Activated CD4-positive, alpha-beta memory T cell treated with anti-CD3 and anti-CD28 coated beads for 36 hours (primary cell): ENCODE measurements at regions not wholly inside any gene's neighbourhood (a gene's known extent, or its start where the extent isn't known, plus 50 kb on each side); places are given as distances from the start of the nearest gene placed in this dataset.
"Not testable (repeated sequence)": the region's sequence is repeated elsewhere in the genome, so short reads cannot be mapped to it uniquely, and the experiment has no call there.

Experiments used
- CTCF ChIA-PET: fragments of 350-600 bp; sonication (Branson Sonifier 250); formaldehyde crosslinking; loops from one replicate; lab custom pipeline; 2021; ENCODE audit warnings: antibody characterized with exemption, inconsistent platforms; lab: Charles Lee
- POLR2A ChIA-PET: fragments of 350-600 bp; sonication (Branson Sonifier 250); formaldehyde crosslinking; loops from one replicate; lab custom pipeline; 2021; ENCODE audit warnings: antibody characterized with exemption; lab: Charles Lee
- DNase-seq: peaks from one replicate; pipeline ENCODE4 v3.0.0-alpha.2; 2020
- H3K27ac Mint-ChIP-seq: one replicate; pipeline ENCODE4 v1.8.0; 2021; ENCODE audit warnings: mixed read lengths
- H3K27me3 Mint-ChIP-seq: one replicate; pipeline ENCODE4 v1.8.0; 2021; ENCODE audit warnings: mixed read lengths
- H3K36me3 Mint-ChIP-seq: one replicate; pipeline ENCODE4 v1.8.0; 2021; ENCODE audit warnings: mixed read lengths
- H3K4me1 Mint-ChIP-seq: one replicate; pipeline ENCODE4 v1.8.0; 2021; ENCODE audit warnings: low read depth, mixed read lengths
- H3K4me3 Mint-ChIP-seq: one replicate; pipeline ENCODE4 v1.8.0; 2021; ENCODE audit warnings: mild to moderate bottlenecking, mixed read lengths
- H3K9me3 Mint-ChIP-seq: one replicate; pipeline ENCODE4 v1.8.0; 2021; ENCODE audit warnings: mixed read lengths
- intact Hi-C: fragments of 100-400 bp; cut with micrococcal nuclease; formaldehyde crosslinking; loops from one replicate; pipeline ENCODE4 v1.15.1; 2023

DNA sequence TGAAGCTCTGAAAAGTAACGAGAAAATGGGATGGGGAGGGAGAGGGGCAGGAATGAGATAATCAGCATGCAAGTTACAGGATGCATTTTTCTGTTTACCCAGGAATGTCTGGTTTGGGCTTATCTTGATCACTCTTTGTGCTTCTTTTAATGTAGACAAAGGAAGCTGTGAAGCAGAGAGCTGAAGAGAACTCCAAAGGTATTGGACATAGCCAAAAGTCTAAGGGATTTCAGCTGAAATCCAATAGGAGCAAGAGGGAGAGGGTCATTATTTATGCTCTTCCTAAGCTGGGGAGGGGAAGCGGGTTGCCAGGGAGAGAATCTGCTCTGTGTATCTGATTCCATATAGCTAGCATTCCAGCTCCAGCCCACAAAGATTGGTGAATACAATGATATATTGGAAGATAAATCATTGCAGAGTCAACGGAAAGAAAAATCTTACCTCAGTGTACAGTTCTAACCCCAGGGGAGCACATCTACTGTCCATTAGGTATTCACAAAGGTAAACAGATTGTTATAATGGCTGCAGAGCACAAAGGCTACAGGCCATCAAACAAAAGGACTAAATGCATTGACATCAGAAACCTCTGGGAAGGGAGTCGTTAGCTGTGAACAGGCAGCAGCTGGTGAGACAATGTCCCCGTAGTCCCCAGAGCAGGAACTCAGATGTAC, 61.0 kb upstream of the PELI2 start:
- H3K9me3 Mint-ChIP-seq, result no peaks in the 10 kb centered on the region
- POLR2A ChIA-PET, result no interaction called here
- H3K36me3 Mint-ChIP-seq, result no peaks in the 10 kb centered on the region
- H3K27me3 Mint-ChIP-seq, result peaks cover 5% of the 10 kb centered on the region
- H3K27ac Mint-ChIP-seq, result no peak overlapping the region
- DNase-seq, result no peak
- intact Hi-C loops, result no loop called here
- H3K4me1 Mint-ChIP-seq, result no peaks in the 10 kb centered on the region
- CTCF ChIA-PET, result no interaction called here
- H3K4me3 Mint-ChIP-seq, result no peak overlapping the region

DNA sequence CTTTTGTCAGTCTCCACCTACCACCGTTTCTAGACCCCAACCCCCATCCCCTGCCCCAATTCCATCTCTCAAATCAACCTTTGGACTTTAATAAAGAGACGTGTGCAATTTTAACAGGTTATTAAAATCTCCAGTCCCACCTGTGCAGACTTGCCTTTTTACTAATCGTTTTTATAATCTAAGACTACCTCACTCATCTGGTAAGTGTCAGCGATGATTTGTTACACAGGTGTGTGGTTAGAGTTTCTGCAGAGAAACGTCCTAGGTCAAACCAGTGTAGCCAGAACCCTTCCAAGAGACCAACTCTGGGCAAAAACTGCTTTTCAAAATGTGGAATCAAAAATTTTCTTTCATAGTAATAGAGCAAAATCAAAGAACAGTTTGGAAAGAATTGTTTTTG, 60.4 kb upstream of the PELI2 start:
- Mint-ChIP-seq H3K4me3 (no peak overlapping the region), H3K4me1 (no peaks in the 10 kb centered on the region), H3K36me3 (no peaks in the 10 kb centered on the region), H3K27me3 (peaks cover 5% of the 10 kb centered on the region), H3K9me3 (no peaks in the 10 kb centered on the region), H3K27ac (no peak overlapping the region)
- intact Hi-C loops, result no loop called here
- no peak for DNase-seq
- ChIA-PET POLR2A (no interaction called here), CTCF (no interaction called here)

- Mint-ChIP-seq H3K27ac (no peak overlapping the region), H3K9me3 (no peaks in the 10 kb centered on the region), H3K4me3 (no peak overlapping the region), H3K36me3 (no peaks in the 10 kb centered on the region), H3K27me3 (peaks cover 5% of the 10 kb centered on the region), H3K4me1 (no peaks in the 10 kb centered on the region)
- no peak for DNase-seq
- ChIA-PET POLR2A (no interaction called here), CTCF (interaction anchor here (1.3 kb wide), 1 partner anchor 57 kb away, joined by 3 read pairs; no protein-coding TSS in a partner anchor)
- intact Hi-C loops, result no loop called here
Observed at GRCh38 chr14:56059054-56059453, 59.2 kb upstream of the PELI2 start.

GRCh38 chr14:56061051-56061450, 57.2 kb upstream of the PELI2 start:
- DNase-seq, result no peak
- no peak overlapping the region for H3K27ac Mint-ChIP-seq
- POLR2A ChIA-PET, result no interaction called here
- CTCF ChIA-PET, result no interaction called here
- intact Hi-C loops, result no loop called here
- H3K4me1 Mint-ChIP-seq, result peaks cover 2% of the 10 kb centered on the region
- no peak overlapping the region for H3K4me3 Mint-ChIP-seq
- H3K27me3 Mint-ChIP-seq, result peaks cover 5% of the 10 kb centered on the region
- H3K36me3 Mint-ChIP-seq, result no peaks in the 10 kb centered on the region
- no peaks in the 10 kb centered on the region for H3K9me3 Mint-ChIP-seq

DNA sequence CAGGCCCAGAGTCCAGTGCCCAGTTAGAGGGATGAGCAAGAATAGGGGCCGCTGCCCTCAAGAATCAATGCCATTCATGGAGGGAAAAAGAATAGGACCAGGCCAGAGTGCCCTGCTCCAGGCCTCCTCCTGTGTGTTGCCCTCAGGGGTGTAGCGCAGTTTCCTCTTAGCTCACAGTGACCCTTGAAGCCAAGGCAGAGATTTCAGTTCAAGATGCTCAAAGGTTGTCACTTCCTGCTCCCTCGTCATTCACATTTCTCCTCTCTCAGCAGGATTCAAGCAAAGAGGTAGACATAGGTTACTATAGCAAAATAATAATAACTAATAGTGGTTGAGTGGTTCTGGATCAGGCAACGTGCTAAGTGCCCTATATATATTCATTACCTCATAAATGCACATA, 55.1 kb upstream of the PELI2 start:
- Mint-ChIP-seq H3K36me3 (no peaks in the 10 kb centered on the region), H3K9me3 (no peaks in the 10 kb centered on the region), H3K27me3 (peaks cover 5% of the 10 kb centered on the region), H3K4me1 (peaks cover 2% of the 10 kb centered on the region), H3K4me3 (no peak overlapping the region), H3K27ac (no peak overlapping the region)
- intact Hi-C loops, result no loop called here
- POLR2A ChIA-PET, result no interaction called here
- no peak for DNase-seq
- CTCF ChIA-PET, result no interaction called here

- no peak overlapping the region for H3K27ac Mint-ChIP-seq
- no peak overlapping the region for H3K4me3 Mint-ChIP-seq
- no peaks in the 10 kb centered on the region for H3K36me3 Mint-ChIP-seq
- DNase-seq, result no peak
- no peaks in the 10 kb centered on the region for H3K9me3 Mint-ChIP-seq
- POLR2A ChIA-PET, result no interaction called here
- CTCF ChIA-PET, result no interaction called here
- H3K4me1 Mint-ChIP-seq, result peaks cover 2% of the 10 kb centered on the region
- peaks cover 5% of the 10 kb centered on the region for H3K27me3 Mint-ChIP-seq
- intact Hi-C loops, result no loop called here
Observed at GRCh38 chr14:56064513-56064912, 53.7 kb upstream of the PELI2 start.

GRCh38 chr14:56065199-56065598, 53.0 kb upstream of the PELI2 start:
- intact Hi-C loops, CTCF ChIA-PET, DNase-seq, H3K4me1 Mint-ChIP-seq, H3K4me3 Mint-ChIP-seq, POLR2A ChIA-PET, H3K36me3 Mint-ChIP-seq, H3K27me3 Mint-ChIP-seq, H3K27ac Mint-ChIP-seq, H3K9me3 Mint-ChIP-seq: not testable (repeated sequence)

GRCh38 chr14:56065621-56066290, 52.5 kb upstream of the PELI2 start:
- ChIA-PET POLR2A (no interaction called here), CTCF (no interaction called here)
- H3K27me3 Mint-ChIP-seq, result peaks cover 4% of the 10 kb centered on the region
- intact Hi-C loops, result no loop called here
- peaks cover 2% of the 10 kb centered on the region for H3K4me1 Mint-ChIP-seq
- H3K9me3 Mint-ChIP-seq, result no peaks in the 10 kb centered on the region
- H3K4me3 Mint-ChIP-seq, result no peak overlapping the region
- no peak for DNase-seq
- H3K36me3 Mint-ChIP-seq, result no peaks in the 10 kb centered on the region
- no peak overlapping the region for H3K27ac Mint-ChIP-seq
